GM10266 (cell line): ENCODE measurements at regions not wholly inside any gene's neighbourhood (a gene's known extent, or its start where the extent isn't known, plus 50 kb on each side); places are given as distances from the start of the nearest gene placed in this dataset.

Experiments
- DNase-seq: peaks from one replicate; pipeline ENCODE4 v3.0.0; 2012; ENCODE audit errors: extremely low spot score
- TF ChIP-seq, protein P1 (sequence below): IDR thresholded peaks from 2 replicates; pipeline ENCODE4 v1.5.1; 2012; ENCODE audit warnings: mild to moderate bottlenecking, low read depth; ENCODE audit not compliant: control insufficient read depth, insufficient read depth; ENCODE audit errors: missing control alignments

DNA sequence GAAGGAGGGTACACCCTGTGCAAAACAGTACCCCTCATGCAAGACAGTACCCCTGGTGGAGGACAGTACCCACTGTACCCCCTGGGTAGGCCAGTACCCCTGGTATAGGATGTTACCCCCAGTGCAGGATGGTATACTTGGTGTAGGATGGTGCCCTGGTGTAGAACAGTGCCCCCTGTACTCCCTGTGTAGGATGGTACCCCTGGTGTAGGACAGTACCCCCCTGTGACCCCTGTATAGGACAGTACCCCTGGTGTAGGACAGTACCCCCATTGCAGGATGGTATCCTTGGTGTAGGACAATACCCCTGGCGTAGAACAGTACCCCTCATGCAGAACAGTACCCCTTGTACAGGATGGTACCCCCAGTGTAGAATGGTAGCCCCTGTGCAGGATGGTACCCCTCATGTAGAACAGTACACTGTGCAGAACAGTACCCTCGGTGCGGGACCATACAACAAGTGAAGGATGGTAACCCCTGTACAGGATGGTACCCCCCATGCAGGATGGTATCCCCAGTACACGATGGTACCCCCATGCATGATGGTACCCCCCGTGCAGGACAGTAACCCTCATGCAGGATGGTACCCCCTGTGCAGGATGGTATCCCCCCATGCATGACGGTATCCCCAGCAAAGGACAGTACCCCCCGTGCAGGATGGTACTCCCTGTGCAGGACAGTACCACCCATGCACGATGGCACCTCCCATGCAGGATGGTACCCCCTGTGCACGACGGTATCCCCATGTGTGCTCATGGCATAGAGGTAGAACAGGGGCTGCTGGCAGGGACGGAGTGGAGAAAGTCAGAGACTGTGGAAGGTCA lies 248.0 kb downstream of the DCDC2C start:
- TF ChIP-seq, protein P1, sequence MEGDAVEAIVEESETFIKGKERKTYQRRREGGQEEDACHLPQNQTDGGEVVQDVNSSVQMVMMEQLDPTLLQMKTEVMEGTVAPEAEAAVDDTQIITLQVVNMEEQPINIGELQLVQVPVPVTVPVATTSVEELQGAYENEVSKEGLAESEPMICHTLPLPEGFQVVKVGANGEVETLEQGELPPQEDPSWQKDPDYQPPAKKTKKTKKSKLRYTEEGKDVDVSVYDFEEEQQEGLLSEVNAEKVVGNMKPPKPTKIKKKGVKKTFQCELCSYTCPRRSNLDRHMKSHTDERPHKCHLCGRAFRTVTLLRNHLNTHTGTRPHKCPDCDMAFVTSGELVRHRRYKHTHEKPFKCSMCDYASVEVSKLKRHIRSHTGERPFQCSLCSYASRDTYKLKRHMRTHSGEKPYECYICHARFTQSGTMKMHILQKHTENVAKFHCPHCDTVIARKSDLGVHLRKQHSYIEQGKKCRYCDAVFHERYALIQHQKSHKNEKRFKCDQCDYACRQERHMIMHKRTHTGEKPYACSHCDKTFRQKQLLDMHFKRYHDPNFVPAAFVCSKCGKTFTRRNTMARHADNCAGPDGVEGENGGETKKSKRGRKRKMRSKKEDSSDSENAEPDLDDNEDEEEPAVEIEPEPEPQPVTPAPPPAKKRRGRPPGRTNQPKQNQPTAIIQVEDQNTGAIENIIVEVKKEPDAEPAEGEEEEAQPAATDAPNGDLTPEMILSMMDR, result no peak
- DNase-seq, result no peak

DNA sequence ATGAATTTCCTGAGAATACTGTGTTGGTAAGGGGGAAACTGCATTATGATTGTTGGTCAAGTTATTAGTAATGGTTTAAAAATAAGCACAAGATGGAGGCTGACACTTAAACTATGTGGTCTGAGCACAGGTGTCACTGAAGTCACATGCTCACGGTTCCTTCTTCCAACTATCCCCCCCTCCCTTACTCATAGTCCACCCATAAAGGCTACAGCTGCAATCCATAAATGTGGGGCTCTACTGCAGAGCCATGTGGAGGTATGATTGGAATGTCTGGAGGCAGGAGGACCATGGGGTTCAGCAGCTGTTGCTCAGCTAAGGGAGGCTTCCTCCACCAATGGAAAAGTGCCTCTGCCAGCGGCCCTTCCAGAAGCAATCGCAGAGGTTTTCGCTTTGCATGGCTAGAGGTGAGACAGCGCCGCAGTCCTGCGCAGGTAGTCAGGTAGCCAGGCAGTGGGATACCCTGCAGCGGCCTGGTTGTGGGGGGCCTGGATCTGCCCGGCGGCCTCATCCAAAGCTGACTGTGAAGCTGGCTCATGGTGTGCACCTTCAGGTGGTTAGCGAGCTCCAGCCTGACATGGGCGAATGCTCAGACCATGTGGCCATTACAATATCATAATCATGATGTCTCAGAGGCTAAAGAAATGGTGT lies 249.6 kb downstream of the DCDC2C start:
- no peak for DNase-seq
- TF ChIP-seq, protein P1, result no peak

DNA sequence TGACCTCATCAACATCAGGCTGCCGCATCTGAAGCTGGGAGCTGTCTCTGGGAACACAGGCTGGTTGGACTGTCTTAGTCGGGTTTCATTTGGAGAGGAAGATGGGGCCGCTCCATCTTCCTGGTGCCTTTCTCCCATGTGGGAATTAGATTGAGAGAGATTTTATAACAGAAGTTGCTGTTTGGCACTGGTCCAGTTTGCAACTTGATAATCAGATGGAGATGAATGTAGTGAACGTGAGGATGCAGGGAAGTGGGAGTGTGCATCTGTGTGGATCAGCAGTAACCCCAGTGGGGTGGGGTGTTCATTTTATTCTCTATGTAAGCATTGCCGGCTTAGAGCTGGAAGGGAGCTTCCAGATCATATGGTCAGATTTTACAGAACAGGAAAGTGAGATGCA lies 250.9 kb downstream of the DCDC2C start:
- DNase-seq, result no peak
- TF ChIP-seq, protein P1, result no peak

DNA sequence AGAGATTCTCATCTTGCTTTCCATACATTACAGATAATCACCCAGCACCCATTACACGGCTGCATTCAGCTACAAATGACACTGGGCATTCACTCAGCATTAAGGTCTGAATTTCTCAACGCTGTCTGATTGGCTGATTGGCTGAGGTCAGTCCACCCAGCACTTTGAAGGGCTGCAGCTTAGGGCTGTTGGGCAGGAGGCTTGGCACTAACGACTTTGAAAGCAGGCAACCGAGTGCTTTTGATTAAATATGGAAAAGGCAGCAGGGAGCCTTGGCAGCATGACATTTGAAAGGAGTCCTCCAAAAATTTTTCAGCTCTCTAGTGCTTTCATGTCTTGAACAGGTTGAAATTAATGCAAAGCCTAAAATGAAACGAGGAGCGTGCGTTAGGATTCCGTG lies 253.0 kb downstream of the DCDC2C start:
- TF ChIP-seq, protein P1, result no peak
- DNase-seq, result no peak

GRCh38 chr2:3956892-3957291 lies 253.5 kb downstream of the DCDC2C start:
- DNase-seq, result no peak
- TF ChIP-seq, protein P1, result no peak

DNA sequence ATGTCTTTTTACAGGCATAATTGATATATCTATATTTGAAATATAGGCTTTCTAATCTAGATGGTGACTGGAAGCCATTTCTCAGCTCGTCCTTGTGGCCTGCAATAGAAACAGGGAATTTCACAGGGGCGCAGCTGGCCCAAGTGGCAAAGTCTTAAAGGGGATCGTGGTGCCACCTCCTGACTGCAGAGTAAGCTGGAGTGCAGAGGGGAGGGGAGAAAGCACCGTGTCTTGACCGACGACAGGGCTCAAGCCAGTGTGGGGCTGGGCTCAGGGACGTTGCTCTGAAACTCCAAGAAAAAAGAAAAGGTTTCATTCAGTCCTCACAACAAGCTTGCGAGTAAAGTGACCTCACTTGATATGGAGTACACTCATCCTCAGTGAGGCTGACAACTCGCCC lies 255.1 kb downstream of the DCDC2C start:
- TF ChIP-seq, protein P1, result no peak
- no peak for DNase-seq

GRCh38 chr2:3958969-3959368 lies 255.6 kb downstream of the DCDC2C start:
- TF ChIP-seq, protein P1, result no peak
- no peak for DNase-seq
